ENCODE measurements at regions not wholly inside any gene's neighbourhood (a gene's known extent, or its start where the extent isn't known, plus 50 kb on each side); places are given as distances from the start of the nearest gene placed in this dataset.

- H4K20me1 ChIP-seq (replicated peaks; ENCODE audit: control insufficient read depth, extremely low read depth, insufficient read depth, low read length): no peaks in the 10 kb centered on the region
- no peak overlapping the region for H2AFZ ChIP-seq (ENCODE audit: low read depth, low read length)
- H3K9me3 ChIP-seq (replicated peaks; ENCODE audit: control insufficient read depth, insufficient read depth, low read length): no peaks in the 10 kb centered on the region
- no peaks in the 10 kb centered on the region for H3K79me2 ChIP-seq (ENCODE audit: control insufficient read depth, insufficient read depth, low read length)
- ChIA-PET CTCF (interaction anchor here (1.2 to 1.7 kb wide), 4 partner anchors 12 to 81 kb away, joined by 3 to 5 read pairs (median 4); no protein-coding TSS in a partner anchor), POLR2A (no interaction called here)
- no TSS peak for BruUV-seq (replicated peaks)
- no peaks in the 10 kb centered on the region for H3K4me1 ChIP-seq (ENCODE audit: control insufficient read depth, extremely low read depth, insufficient read depth, low read length)
- H3K27ac ChIP-seq (ENCODE audit: insufficient read depth, low read depth, low read length): no peak overlapping the region
- H3K9ac ChIP-seq (replicated peaks; ENCODE audit: extremely low read depth, insufficient read depth, low read length): no peak overlapping the region
- FAIRE-seq (no peak), DNase-seq (ENCODE audit: low read depth, low spot score) (no peak)
- H3K9me1 ChIP-seq (replicated peaks; ENCODE audit: control insufficient read depth, extremely low read depth, insufficient read depth, low read length): no peaks in the 10 kb centered on the region
- H3K27me3 ChIP-seq (ENCODE audit: control insufficient read depth in 2 of 2, insufficient read depth in 2 of 2, low read length in 2 of 2): peaks cover 0 to 7% of the 10 kb centered on the region in 2 experiments
- no peaks in the 10 kb centered on the region for H3K36me3 ChIP-seq (ENCODE audit: control insufficient read depth in 2 of 2, extremely low read depth in 1 of 2, insufficient read depth in 2 of 2, low read length in 2 of 2)
- dilution Hi-C loops (cut with MboI; ENCODE audit: extremely low pct_ligation_motif_present, low sequenced_read_pairs): no loop called here
- TF ChIP-seq MYC (IDR thresholded peaks at IDR 0.05; ENCODE audit: low read depth, low read length) (no peak), POLR2AphosphoS5 (IDR thresholded peaks at IDR 0.05; ENCODE audit: insufficient read depth, low read depth, low read length) (no peak), EZH2 (IDR thresholded peaks at IDR 0.05; ENCODE audit: borderline replicate concordance, low read depth, low read length, severe bottlenecking) (no peak), FOS (IDR thresholded peaks at IDR 0.05; ENCODE audit: borderline replicate concordance, insufficient read depth, low read length) (no peak), MAX (IDR thresholded peaks at IDR 0.05; ENCODE audit: insufficient read depth, insufficient read length) (no peak), JUN (IDR thresholded peaks at IDR 0.05; ENCODE audit: borderline replicate concordance, insufficient read depth, insufficient read length, low read depth) (no peak), POLR2A (IDR thresholded peaks at IDR 0.05; ENCODE audit: low read depth, low read length) (no peak), GATA2 (IDR thresholded peaks at IDR 0.05; ENCODE audit: insufficient read depth, insufficient read length, low read depth, low read length) (no peak)
- TF ChIP-seq, protein P1, sequence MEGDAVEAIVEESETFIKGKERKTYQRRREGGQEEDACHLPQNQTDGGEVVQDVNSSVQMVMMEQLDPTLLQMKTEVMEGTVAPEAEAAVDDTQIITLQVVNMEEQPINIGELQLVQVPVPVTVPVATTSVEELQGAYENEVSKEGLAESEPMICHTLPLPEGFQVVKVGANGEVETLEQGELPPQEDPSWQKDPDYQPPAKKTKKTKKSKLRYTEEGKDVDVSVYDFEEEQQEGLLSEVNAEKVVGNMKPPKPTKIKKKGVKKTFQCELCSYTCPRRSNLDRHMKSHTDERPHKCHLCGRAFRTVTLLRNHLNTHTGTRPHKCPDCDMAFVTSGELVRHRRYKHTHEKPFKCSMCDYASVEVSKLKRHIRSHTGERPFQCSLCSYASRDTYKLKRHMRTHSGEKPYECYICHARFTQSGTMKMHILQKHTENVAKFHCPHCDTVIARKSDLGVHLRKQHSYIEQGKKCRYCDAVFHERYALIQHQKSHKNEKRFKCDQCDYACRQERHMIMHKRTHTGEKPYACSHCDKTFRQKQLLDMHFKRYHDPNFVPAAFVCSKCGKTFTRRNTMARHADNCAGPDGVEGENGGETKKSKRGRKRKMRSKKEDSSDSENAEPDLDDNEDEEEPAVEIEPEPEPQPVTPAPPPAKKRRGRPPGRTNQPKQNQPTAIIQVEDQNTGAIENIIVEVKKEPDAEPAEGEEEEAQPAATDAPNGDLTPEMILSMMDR (IDR thresholded peaks at IDR 0.05; ENCODE audit: extremely low read depth in 1 of 2, insufficient read depth in 1 of 2, low read depth in 1 of 2, low read length in 2 of 2): no peak
- intact Hi-C loops (cut with micrococcal nuclease): no loop called here
- H3K4me2 ChIP-seq (ENCODE audit: insufficient read depth, low read length): no peak overlapping the region
- H3K4me3 ChIP-seq (replicated peaks in 1 of 3; ENCODE audit: insufficient read depth in 1 of 3, low read depth in 1 of 3, low read length in 3 of 3): no peak overlapping the region
Observed at GRCh38 chr3:124201226-124201625, 209.3 kb upstream of the ROPN1 start.
